ENCODE measurements at regions not wholly inside any gene's neighbourhood (a gene's known extent, or its start where the extent isn't known, plus 50 kb on each side); places are given as distances from the start of the nearest gene placed in this dataset.

DNA sequence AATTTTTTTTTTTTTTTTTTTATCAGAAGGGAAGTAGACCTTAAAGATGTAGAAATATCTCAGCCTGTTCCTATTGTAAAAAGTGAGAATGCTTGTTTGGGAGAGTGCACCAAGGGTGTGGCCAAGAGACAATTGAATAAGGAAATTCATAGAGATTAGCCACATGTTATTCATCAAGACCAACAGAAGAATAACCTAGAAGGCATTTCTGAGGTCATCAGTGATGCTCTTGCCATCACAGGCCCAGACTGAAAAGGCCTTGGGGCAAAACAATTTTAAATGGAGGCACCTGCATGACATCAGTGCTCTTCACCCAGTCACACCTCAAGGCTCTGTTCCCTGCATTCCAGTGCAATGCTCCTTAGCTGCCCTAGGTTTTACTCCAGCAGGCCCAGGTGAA is 2043.3 kb upstream of the PIK3C3 start:
- TF ChIP-seq, protein P1, sequence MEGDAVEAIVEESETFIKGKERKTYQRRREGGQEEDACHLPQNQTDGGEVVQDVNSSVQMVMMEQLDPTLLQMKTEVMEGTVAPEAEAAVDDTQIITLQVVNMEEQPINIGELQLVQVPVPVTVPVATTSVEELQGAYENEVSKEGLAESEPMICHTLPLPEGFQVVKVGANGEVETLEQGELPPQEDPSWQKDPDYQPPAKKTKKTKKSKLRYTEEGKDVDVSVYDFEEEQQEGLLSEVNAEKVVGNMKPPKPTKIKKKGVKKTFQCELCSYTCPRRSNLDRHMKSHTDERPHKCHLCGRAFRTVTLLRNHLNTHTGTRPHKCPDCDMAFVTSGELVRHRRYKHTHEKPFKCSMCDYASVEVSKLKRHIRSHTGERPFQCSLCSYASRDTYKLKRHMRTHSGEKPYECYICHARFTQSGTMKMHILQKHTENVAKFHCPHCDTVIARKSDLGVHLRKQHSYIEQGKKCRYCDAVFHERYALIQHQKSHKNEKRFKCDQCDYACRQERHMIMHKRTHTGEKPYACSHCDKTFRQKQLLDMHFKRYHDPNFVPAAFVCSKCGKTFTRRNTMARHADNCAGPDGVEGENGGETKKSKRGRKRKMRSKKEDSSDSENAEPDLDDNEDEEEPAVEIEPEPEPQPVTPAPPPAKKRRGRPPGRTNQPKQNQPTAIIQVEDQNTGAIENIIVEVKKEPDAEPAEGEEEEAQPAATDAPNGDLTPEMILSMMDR (IDR thresholded peaks at IDR 0.05; ENCODE audit: insufficient read depth in 1 of 2, low read depth in 1 of 2, low read length in 1 of 2, severe bottlenecking in 1 of 2, unreplicated experiment in 1 of 2), result no peak
- Histone ChIP-seq H3K4me1 (no peaks in the 10 kb centered on the region), H3K9me3 (no peaks in the 10 kb centered on the region), H3K27me3 (replicated peaks; ENCODE audit: control insufficient read depth, insufficient read depth, low read length) (no peaks in the 10 kb centered on the region), H3K36me3 (ENCODE audit: control insufficient read depth, insufficient read depth, low read length) (no peaks in the 10 kb centered on the region), H3K4me3 (ENCODE audit: low read depth, low read length) (no peak overlapping the region)
- Mint-ChIP-seq H3K9me3 (ENCODE audit: unreplicated experiment) (no peaks in the 10 kb centered on the region), H3K4me3 (ENCODE audit: unreplicated experiment) (no peak overlapping the region), H3K4me1 (ENCODE audit: low read depth, unreplicated experiment) (no peaks in the 10 kb centered on the region), H3K27me3 (ENCODE audit: insufficient read depth, unreplicated experiment) (no peaks in the 10 kb centered on the region), H3K27ac (ENCODE audit: unreplicated experiment) (no peak overlapping the region), H3K36me3 (ENCODE audit: insufficient read depth, unreplicated experiment) (no peaks in the 10 kb centered on the region)
- intact Hi-C loops (cut with micrococcal nuclease; ENCODE audit: unreplicated experiment), result no loop called here
- ChIA-PET POLR2A (no interaction called here), CTCF (no interaction called here)
- no peak for DNase-seq
- no TSS peak for BruUV-seq (replicated peaks)

DNA sequence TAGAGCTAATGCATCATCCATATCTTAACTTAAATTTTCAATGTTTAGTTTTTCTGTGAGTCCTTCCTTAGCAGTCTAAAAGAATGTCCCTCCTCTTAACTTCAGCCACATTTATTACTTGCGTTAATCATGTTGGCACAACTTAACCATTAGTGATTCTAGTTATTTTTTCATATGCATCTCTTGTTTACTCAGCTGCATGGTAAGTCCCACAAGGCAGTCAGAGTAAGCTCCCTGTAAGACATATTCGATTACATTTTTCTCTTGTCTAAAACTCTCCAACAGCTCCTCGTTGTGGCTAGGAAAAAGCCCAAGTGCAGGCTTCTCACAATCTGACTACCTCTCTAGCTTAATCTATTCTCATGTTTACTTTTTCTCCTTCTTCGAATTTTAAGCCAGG is 2045.3 kb upstream of the PIK3C3 start:
- no peaks in the 10 kb centered on the region for H3K9me3 ChIP-seq
- Mint-ChIP-seq H3K27ac (ENCODE audit: unreplicated experiment) (no peak overlapping the region), H3K36me3 (ENCODE audit: insufficient read depth, unreplicated experiment) (no peaks in the 10 kb centered on the region), H3K9me3 (ENCODE audit: unreplicated experiment) (no peaks in the 10 kb centered on the region), H3K27me3 (ENCODE audit: insufficient read depth, unreplicated experiment) (no peaks in the 10 kb centered on the region), H3K4me3 (ENCODE audit: unreplicated experiment) (no peak overlapping the region), H3K4me1 (ENCODE audit: low read depth, unreplicated experiment) (no peaks in the 10 kb centered on the region)
- ChIA-PET CTCF (no interaction called here), POLR2A (no interaction called here)
- H3K36me3 ChIP-seq (ENCODE audit: control insufficient read depth, insufficient read depth, low read length), result no peaks in the 10 kb centered on the region
- H3K4me3 ChIP-seq (ENCODE audit: low read depth, low read length), result no peak overlapping the region
- H3K4me1 ChIP-seq, result no peaks in the 10 kb centered on the region
- DNase-seq, result no peak
- H3K27me3 ChIP-seq (replicated peaks; ENCODE audit: control insufficient read depth, insufficient read depth, low read length), result no peaks in the 10 kb centered on the region
- intact Hi-C loops (cut with micrococcal nuclease; ENCODE audit: unreplicated experiment), result no loop called here
- TF ChIP-seq, protein P1 (IDR thresholded peaks at IDR 0.05; ENCODE audit: insufficient read depth in 1 of 2, low read depth in 1 of 2, low read length in 1 of 2, severe bottlenecking in 1 of 2, unreplicated experiment in 1 of 2), result no peak
- BruUV-seq (replicated peaks), result no TSS peak

DNA sequence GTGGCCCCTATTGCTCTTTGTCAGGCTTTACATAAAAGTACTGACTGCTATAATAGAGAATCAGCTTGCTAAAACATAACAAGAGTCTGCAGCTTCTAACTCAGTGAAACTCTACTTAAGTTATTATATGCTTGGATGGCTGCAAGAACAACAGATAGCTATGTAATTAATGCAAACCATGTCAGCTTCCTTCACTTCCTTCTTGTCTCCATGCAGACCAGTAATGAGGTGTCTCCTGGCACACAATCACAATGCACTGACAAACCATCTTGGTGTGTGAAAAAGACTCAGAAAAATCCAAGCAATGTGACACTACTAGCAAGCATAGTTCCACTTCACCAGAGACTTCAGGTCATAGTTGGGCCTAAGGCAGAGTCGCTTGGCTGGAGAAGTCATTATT is 2068.9 kb upstream of the PIK3C3 start:
- TF ChIP-seq, protein P1 (IDR thresholded peaks at IDR 0.05; ENCODE audit: insufficient read depth in 1 of 2, low read depth in 1 of 2, low read length in 1 of 2, severe bottlenecking in 1 of 2, unreplicated experiment in 1 of 2), result no peak
- Mint-ChIP-seq H3K9me3 (ENCODE audit: unreplicated experiment) (no peaks in the 10 kb centered on the region), H3K4me3 (ENCODE audit: unreplicated experiment) (no peak overlapping the region), H3K27me3 (ENCODE audit: insufficient read depth, unreplicated experiment) (no peaks in the 10 kb centered on the region), H3K4me1 (ENCODE audit: low read depth, unreplicated experiment) (no peaks in the 10 kb centered on the region), H3K27ac (ENCODE audit: unreplicated experiment) (no peak overlapping the region), H3K36me3 (ENCODE audit: insufficient read depth, unreplicated experiment) (no peaks in the 10 kb centered on the region)
- DNase-seq, result no peak
- Histone ChIP-seq H3K4me1 (no peaks in the 10 kb centered on the region), H3K36me3 (ENCODE audit: control insufficient read depth, insufficient read depth, low read length) (no peaks in the 10 kb centered on the region), H3K4me3 (ENCODE audit: low read depth, low read length) (no peak overlapping the region), H3K9me3 (no peaks in the 10 kb centered on the region), H3K27me3 (replicated peaks; ENCODE audit: control insufficient read depth, insufficient read depth, low read length) (no peaks in the 10 kb centered on the region)
- POLR2A ChIA-PET, result no interaction called here
- BruUV-seq (replicated peaks), result no TSS peak
- CTCF ChIA-PET, result interaction anchor here (0.5 kb wide), 1 partner anchor 17 kb away, joined by 3 read pairs; no protein-coding TSS in a partner anchor
- intact Hi-C loops (cut with micrococcal nuclease; ENCODE audit: unreplicated experiment), result no loop called here

Measured in Caco-2 (cell line).